K562 (cell line): ENCODE measurements at regions not wholly inside any gene's neighbourhood (a gene's known extent, or its start where the extent isn't known, plus 50 kb on each side); places are given as distances from the start of the nearest gene placed in this dataset.

Experiments used
- ATAC-seq: fragments of 200-7000 bp; cut with Tn5 transposase; 3 replicates; pipeline ENCODE4 v1.9.1; 2020; ENCODE audit warnings: moderate library complexity
- BruUV-seq: library from RNA; stranded (reverse); fragments of 400-500 nt; replicated peaks from 2 replicates; lab custom pipeline; 2021; lab: Mats Ljungman, UMichigan
- CTCF ChIA-PET: fragments of 300-600 bp; formaldehyde crosslinking; extraction: SDS; loops from one replicate; lab custom pipeline; 2021; ENCODE audit warnings: low intra/inter-chr PET ratio; lab: Yijun Ruan, JAX
- POLR2A ChIA-PET: fragments of 300-600, 350-650 bp; sonication (Branson Sonifier 250); formaldehyde crosslinking; extraction: SDS; loops from one replicate; lab custom pipeline; 2021; ENCODE audit warnings: antibody characterized with exemption, inconsistent platforms; lab: Yijun Ruan, JAX
- DNase-seq, 4 experiments: peaks; one replicate each; pipeline versions ENCODE4 v3.0.0 to v3.0.0-alpha.2; 2011 to 2018; ENCODE audit warnings: low spot score in 3 of 4, mixed read lengths in 3 of 4; ENCODE audit errors: extremely low read depth in 1 of 4
- FAIRE-seq: peaks from 2 replicates; lab custom pipeline; 2011; peaks lifted over from hg19 to GRCh38; lab: Jason Lieb, UNC
- H2AFZ ChIP-seq: 2 replicates; pipeline ENCODE4 v1.6.0; 2011; ENCODE audit warnings: low read depth, low read length, control low read depth, inconsistent platforms
- H3K27ac ChIP-seq: fragments of 200-600 bp; 3 replicates; pipeline ENCODE4 v1.8.0; 2011; ENCODE audit warnings: low read depth, mild to moderate bottlenecking, control low read depth, inconsistent platforms, low read length, moderate library complexity, mixed read lengths; ENCODE audit errors: extremely low read depth
- H3K27me3 ChIP-seq, 2 experiments: fragments of 300-600 bp in 1 of 2; 2 replicates in 1 of 2; 3 replicates in 1 of 2; pipeline versions ENCODE4 v1.6.0 to v1.8.0; 2011; ENCODE audit warnings: inconsistent platforms in 2 of 2, low read length in 2 of 2, mild to moderate bottlenecking in 1 of 2, mixed read lengths in 1 of 2, moderate library complexity in 1 of 2; ENCODE audit not compliant: control insufficient read depth in 2 of 2, insufficient read depth in 2 of 2
- H3K36me3 ChIP-seq: fragments of 300-600 bp; 3 replicates; pipeline ENCODE4 v1.8.0; 2011; ENCODE audit warnings: mild to moderate bottlenecking, low read length, inconsistent platforms; ENCODE audit not compliant: control insufficient read depth, insufficient read depth
- H3K4me1 ChIP-seq, 2 experiments: fragments of 200-600 bp in 1 of 2; replicated peaks in 1 of 2; 2 replicates in 1 of 2; 3 replicates in 1 of 2; pipeline versions ENCODE4 v1.5.1 to v1.8.0; 2011; ENCODE audit warnings: inconsistent platforms in 2 of 2, low read length in 2 of 2, mild to moderate bottlenecking in 1 of 2, mixed read lengths in 1 of 2, moderate library complexity in 1 of 2; ENCODE audit not compliant: control insufficient read depth in 2 of 2, insufficient read depth in 2 of 2
- H3K4me2 ChIP-seq: 2 replicates; pipeline ENCODE4 v1.6.1; 2011; ENCODE audit warnings: low read length, control low read depth, inconsistent platforms, mixed read lengths; ENCODE audit not compliant: insufficient read depth
- H3K4me3 ChIP-seq: fragments of 200-600 bp; sonication (generic), shearing (Covaris generic); 2 replicates; pipeline ENCODE4 v1.5.1; 2016; ENCODE audit warnings: control low read depth, inconsistent platforms
- H3K79me2 ChIP-seq: fragments of 200-600 bp; 3 replicates; pipeline ENCODE4 v1.8.0; 2011; ENCODE audit warnings: low read length, inconsistent platforms; ENCODE audit not compliant: control insufficient read depth, insufficient read depth
- H3K9ac ChIP-seq, 2 experiments: 2 replicates each; pipeline versions ENCODE4 v1.6.0 to v1.6.1; 2011; ENCODE audit warnings: low read depth in 2 of 2, low read length in 2 of 2, control low read depth in 1 of 2, inconsistent platforms in 1 of 2, mild to moderate bottlenecking in 1 of 2, mixed read lengths in 1 of 2; ENCODE audit not compliant: insufficient read depth in 1 of 2
- H3K9me1 ChIP-seq: one replicate; pipeline ENCODE4 v1.6.0; 2011; ENCODE audit warnings: inconsistent platforms, mild to moderate bottlenecking, low read length, moderate library complexity; ENCODE audit not compliant: control insufficient read depth, insufficient read depth
- H3K9me3 ChIP-seq: replicated peaks from 2 replicates; pipeline ENCODE4 v1.5.1; 2011; ENCODE audit warnings: low read depth, low read length, inconsistent platforms; ENCODE audit not compliant: control insufficient read depth, insufficient read depth
- H4K20me1 ChIP-seq: replicated peaks from 2 replicates; pipeline ENCODE4 v1.6.1; 2011; ENCODE audit warnings: low read length, inconsistent platforms, mixed read lengths; ENCODE audit not compliant: control insufficient read depth, insufficient read depth
- POLR2B ChIP-seq: fragments of 450-650 bp; IDR thresholded peaks from 2 replicates; pipeline ENCODE4 v1.6.1; 2018; ENCODE audit warnings: low read depth; ENCODE audit not compliant: partially characterized antibody
- TOE1 ChIP-seq, 2 experiments: fragments of 450-650 bp in 1 of 2; sonication (generic) in 1 of 2; formaldehyde crosslinking in 1 of 2; IDR thresholded peaks; 2 replicates each; pipeline versions ENCODE4 v1.7.1 to v1.8.0; 2016 to 2022; ENCODE audit warnings: borderline replicate concordance in 2 of 2, mild to moderate bottlenecking in 2 of 2, antibody characterized with exemption in 1 of 2, inconsistent platforms in 1 of 2, low read depth in 1 of 2, missing genetic modification reagents in 1 of 2, moderate library complexity in 1 of 2
- ZBED1 ChIP-seq: IDR thresholded peaks from 2 replicates; pipeline ENCODE4 v1.6.1; 2014
- ZKSCAN1 ChIP-seq: fragments of 150-350 bp; IDR thresholded peaks from 2 replicates; pipeline ENCODE4 v1.6.1; 2016; ENCODE audit warnings: low read depth, low read length
- WGBS: fragments of 100-300 bp; shearing (Covaris generic); methylation state at CpG from one replicate; pipeline ENCODE4 v1.1.6; 2016; ENCODE audit warnings: low coverage, mixed read lengths; ENCODE audit not compliant: insufficient coverage; ENCODE audit errors: missing lambda C conversion rate; 5-methylcytosine and 5-hydroxymethylcytosine counted together
- in situ Hi-C: fragments of 300-500 bp; cut with MboI; formaldehyde crosslinking; loops from 4 replicates; pipeline ENCODE4 v1.15.0; 2018; ENCODE audit warnings: inconsistent platforms, mixed read lengths
- intact Hi-C: fragments of 100-400 bp; cut with micrococcal nuclease; formaldehyde crosslinking; loops from 2 replicates; pipeline ENCODE4 v1.14.2; 2022
- TF ChIP-seq, protein P1 (sequence below): fragments of 450-650 bp; formaldehyde crosslinking; IDR thresholded peaks from 2 replicates; pipeline ENCODE4 v1.4.0; 2020; ENCODE audit warnings: mild to moderate bottlenecking, moderate library complexity
- TF ChIP-seq, protein P2 (sequence below): sonication (generic); formaldehyde crosslinking; IDR thresholded peaks from 2 replicates; pipeline ENCODE4 v1.9.0; 2022; ENCODE audit warnings: mild to moderate bottlenecking, missing genetic modification reagents

DNA sequence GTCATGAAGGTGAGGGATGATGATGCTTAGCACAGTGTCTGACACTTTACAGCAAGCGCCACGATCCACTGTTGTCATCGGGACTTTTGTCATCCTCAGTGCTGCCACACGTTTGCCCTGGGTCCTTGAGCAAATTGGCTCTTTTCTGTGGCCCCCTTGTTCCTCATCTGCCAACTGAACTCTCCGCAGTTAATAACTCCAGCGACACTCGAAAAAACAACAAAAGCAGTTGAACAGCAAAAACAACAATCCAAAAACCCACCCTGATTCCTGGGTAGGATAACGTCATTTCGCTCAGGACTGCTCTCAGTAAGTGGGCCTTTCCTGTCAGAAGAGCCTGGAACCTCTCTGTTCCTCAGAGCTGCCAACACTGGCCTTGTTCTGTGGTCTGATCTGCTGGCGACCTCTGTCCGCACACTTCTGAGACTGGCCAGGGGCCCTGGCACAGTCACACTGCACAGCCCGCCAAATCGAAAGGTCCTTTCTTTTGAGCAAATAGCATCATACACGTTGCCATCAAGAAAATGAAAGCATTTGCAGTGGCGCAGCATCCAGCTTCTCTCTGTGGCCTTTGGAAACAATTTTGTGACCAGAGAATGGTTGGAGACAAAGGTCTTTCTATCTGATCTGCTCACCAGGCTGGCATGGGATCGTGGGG lies 79.9 kb upstream of the SYT13 start:
- BruUV-seq, result no TSS peak
- H3K79me2 ChIP-seq, result no peaks in the 10 kb centered on the region
- H3K27ac ChIP-seq, result no peak overlapping the region
- TF ChIP-seq, protein P1, sequence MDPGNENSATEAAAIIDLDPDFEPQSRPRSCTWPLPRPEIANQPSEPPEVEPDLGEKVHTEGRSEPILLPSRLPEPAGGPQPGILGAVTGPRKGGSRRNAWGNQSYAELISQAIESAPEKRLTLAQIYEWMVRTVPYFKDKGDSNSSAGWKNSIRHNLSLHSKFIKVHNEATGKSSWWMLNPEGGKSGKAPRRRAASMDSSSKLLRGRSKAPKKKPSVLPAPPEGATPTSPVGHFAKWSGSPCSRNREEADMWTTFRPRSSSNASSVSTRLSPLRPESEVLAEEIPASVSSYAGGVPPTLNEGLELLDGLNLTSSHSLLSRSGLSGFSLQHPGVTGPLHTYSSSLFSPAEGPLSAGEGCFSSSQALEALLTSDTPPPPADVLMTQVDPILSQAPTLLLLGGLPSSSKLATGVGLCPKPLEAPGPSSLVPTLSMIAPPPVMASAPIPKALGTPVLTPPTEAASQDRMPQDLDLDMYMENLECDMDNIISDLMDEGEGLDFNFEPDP (CRISPR knock-in tag), result no peak
- TF ChIP-seq ZKSCAN1, result no peak
- TF ChIP-seq TOE1 (IDR thresholded peaks at IDR 0.05; ENCODE audit: borderline replicate concordance), result no peak
- TF ChIP-seq TOE1 (CRISPR knock-in tag; IDR thresholded peaks at IDR 0.05; ENCODE audit: borderline replicate concordance, low read depth), result no peak
- TF ChIP-seq, protein P2, sequence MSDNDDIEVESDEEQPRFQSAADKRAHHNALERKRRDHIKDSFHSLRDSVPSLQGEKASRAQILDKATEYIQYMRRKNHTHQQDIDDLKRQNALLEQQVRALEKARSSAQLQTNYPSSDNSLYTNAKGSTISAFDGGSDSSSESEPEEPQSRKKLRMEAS (CRISPR knock-in tag), result no peak
- TF ChIP-seq ZBED1, result no peak
- no peak for TF ChIP-seq POLR2B
- H3K9me1 ChIP-seq, result no peaks in the 10 kb centered on the region
- CTCF ChIA-PET, result interaction anchor here (0.6 kb wide), 1 partner anchor 10 kb away, joined by 3 read pairs; no protein-coding TSS in a partner anchor
- no peak overlapping the region for H2AFZ ChIP-seq
- FAIRE-seq (no peak), ATAC-seq (no peak), DNase-seq (no peak)
- H3K27me3 ChIP-seq, result peaks cover 17 to 30% of the 10 kb centered on the region in 2 experiments
- WGBS, result 3% methylated on average over 16 of the region's 16 CpGs
- in situ Hi-C loops (no loop called here), intact Hi-C loops (no loop called here)
- H4K20me1 ChIP-seq, result no peaks in the 10 kb centered on the region; the same call in 1 of the 2 replicates
- H3K9ac ChIP-seq, result no peak overlapping the region
- no peaks in the 10 kb centered on the region for H3K36me3 ChIP-seq
- H3K4me1 ChIP-seq, result no peaks in the 10 kb centered on the region
- no peaks in the 10 kb centered on the region for H3K9me3 ChIP-seq
- H3K4me2 ChIP-seq, result no peak overlapping the region
- H3K4me3 ChIP-seq, result no peak overlapping the region
- POLR2A ChIA-PET, result no interaction called here
